ENCODE measurements at regions not wholly inside any gene's neighbourhood (a gene's known extent, or its start where the extent isn't known, plus 50 kb on each side); places are given as distances from the start of the nearest gene placed in this dataset.

GRCh38 chr2:164275659-164276058 lies 345.6 kb downstream of the GRB14 start:
- Histone ChIP-seq H4K20me1 (ENCODE audit: insufficient read depth) (no peaks in the 10 kb centered on the region), H3K4me1 (ENCODE audit: control insufficient read depth in 1 of 2, insufficient read depth in 2 of 2, low read length in 2 of 2) (no peaks in the 10 kb centered on the region), H3K79me2 (ENCODE audit: insufficient read depth, low read length) (no peaks in the 10 kb centered on the region), H3K9ac (ENCODE audit: low read length) (no peak overlapping the region), H3K9me3 (ENCODE audit: control insufficient read depth in 1 of 2, insufficient read depth in 1 of 2, low read depth in 1 of 2, low read length in 2 of 2) (no peaks in the 10 kb centered on the region), H3K36me3 (ENCODE audit: control insufficient read depth in 1 of 2, insufficient read depth in 2 of 2, low read length in 2 of 2) (no peaks in the 10 kb centered on the region), H3K4me3 (replicated peaks in 1 of 2; ENCODE audit: low read depth in 1 of 2, low read length in 2 of 2) (no peak overlapping the region), H3K4me2 (ENCODE audit: low read length) (no peak overlapping the region), H3K9me2 (ENCODE audit: insufficient read depth) (no peaks in the 10 kb centered on the region), H3K27me3 (ENCODE audit: insufficient read depth, low read length) (no peaks in the 10 kb centered on the region), H2AFZ (ENCODE audit: low read depth, low read length, poor library complexity, severe bottlenecking) (no peak overlapping the region), H3K27ac (ENCODE audit: low read depth, low read length) (no peak overlapping the region)
- ChIA-PET RAD21 (ENCODE audit: low non-redundant PET in 1 of 2, low total read pairs in 2 of 2, uncharacterized antibody in 2 of 2, unreplicated experiment in 2 of 2) (no interaction called here), CTCF (no interaction called here), POLR2A (no interaction called here)
- TF ChIP-seq TCF7L2 (IDR thresholded peaks at IDR 0.05; ENCODE audit: borderline replicate concordance, extremely low read depth, insufficient read depth, insufficient read length) (no peak), EZH2phosphoT487 (IDR thresholded peaks at IDR 0.05; ENCODE audit: borderline replicate concordance) (no peak), SIN3A (IDR thresholded peaks at IDR 0.05; ENCODE audit: low read depth) (no peak), CBX3 (IDR thresholded peaks at IDR 0.05; ENCODE audit: low read depth) (no peak), SP1 (IDR thresholded peaks at IDR 0.05; ENCODE audit: low read depth) (no peak)
- no peak for ATAC-seq
- intact Hi-C loops (cut with micrococcal nuclease), result no loop called here
- no TSS peak for BruUV-seq (replicated peaks)
- DNase-seq (ENCODE audit: low read depth, low spot score), result no peak

- no peaks in the 10 kb centered on the region for H3K36me3 ChIP-seq (ENCODE audit: control insufficient read depth in 1 of 2, insufficient read depth in 2 of 2, low read length in 2 of 2)
- DNase-seq (ENCODE audit: low read depth, low spot score) (no peak), ATAC-seq (no peak)
- no peaks in the 10 kb centered on the region for H3K79me2 ChIP-seq (ENCODE audit: insufficient read depth, low read length)
- ChIA-PET RAD21 (ENCODE audit: low non-redundant PET in 1 of 2, low total read pairs in 2 of 2, uncharacterized antibody in 2 of 2, unreplicated experiment in 2 of 2) (no interaction called here), CTCF (no interaction called here), POLR2A (no interaction called here)
- no peaks in the 10 kb centered on the region for H3K9me3 ChIP-seq (ENCODE audit: control insufficient read depth in 1 of 2, insufficient read depth in 1 of 2, low read depth in 1 of 2, low read length in 2 of 2)
- no TSS peak for BruUV-seq (replicated peaks)
- H3K4me2 ChIP-seq (ENCODE audit: low read length), result no peak overlapping the region
- intact Hi-C loops (cut with micrococcal nuclease), result no loop called here
- no peak overlapping the region for H2AFZ ChIP-seq (ENCODE audit: low read depth, low read length, poor library complexity, severe bottlenecking)
- TF ChIP-seq ZBTB33 (IDR thresholded peaks at IDR 0.05; ENCODE audit: extremely low read depth, insufficient replicate concordance, low read length), result no peak
- TF ChIP-seq EZH2phosphoT487 (IDR thresholded peaks at IDR 0.05; ENCODE audit: borderline replicate concordance), result no peak
- TF ChIP-seq, protein P1, sequence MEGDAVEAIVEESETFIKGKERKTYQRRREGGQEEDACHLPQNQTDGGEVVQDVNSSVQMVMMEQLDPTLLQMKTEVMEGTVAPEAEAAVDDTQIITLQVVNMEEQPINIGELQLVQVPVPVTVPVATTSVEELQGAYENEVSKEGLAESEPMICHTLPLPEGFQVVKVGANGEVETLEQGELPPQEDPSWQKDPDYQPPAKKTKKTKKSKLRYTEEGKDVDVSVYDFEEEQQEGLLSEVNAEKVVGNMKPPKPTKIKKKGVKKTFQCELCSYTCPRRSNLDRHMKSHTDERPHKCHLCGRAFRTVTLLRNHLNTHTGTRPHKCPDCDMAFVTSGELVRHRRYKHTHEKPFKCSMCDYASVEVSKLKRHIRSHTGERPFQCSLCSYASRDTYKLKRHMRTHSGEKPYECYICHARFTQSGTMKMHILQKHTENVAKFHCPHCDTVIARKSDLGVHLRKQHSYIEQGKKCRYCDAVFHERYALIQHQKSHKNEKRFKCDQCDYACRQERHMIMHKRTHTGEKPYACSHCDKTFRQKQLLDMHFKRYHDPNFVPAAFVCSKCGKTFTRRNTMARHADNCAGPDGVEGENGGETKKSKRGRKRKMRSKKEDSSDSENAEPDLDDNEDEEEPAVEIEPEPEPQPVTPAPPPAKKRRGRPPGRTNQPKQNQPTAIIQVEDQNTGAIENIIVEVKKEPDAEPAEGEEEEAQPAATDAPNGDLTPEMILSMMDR (IDR thresholded peaks at IDR 0.05 in 2 of 3, conservative IDR thresholded peaks at IDR 0.05 in 1 of 3; ENCODE audit: borderline replicate concordance in 1 of 3, insufficient read depth in 1 of 3, low read depth in 2 of 3, low read length in 2 of 3), result no peak
- no peaks in the 10 kb centered on the region for H4K20me1 ChIP-seq (ENCODE audit: insufficient read depth)
- H3K27ac ChIP-seq (ENCODE audit: low read depth, low read length), result no peak overlapping the region
- no peak overlapping the region for H3K4me3 ChIP-seq (replicated peaks in 1 of 2; ENCODE audit: low read depth in 1 of 2, low read length in 2 of 2)
- H3K9ac ChIP-seq (ENCODE audit: low read length), result no peak overlapping the region
- no peaks in the 10 kb centered on the region for H3K4me1 ChIP-seq (ENCODE audit: control insufficient read depth in 1 of 2, insufficient read depth in 2 of 2, low read length in 2 of 2)
- H3K27me3 ChIP-seq (ENCODE audit: insufficient read depth, low read length), result peaks cover 10% of the 10 kb centered on the region
- no peaks in the 10 kb centered on the region for H3K9me2 ChIP-seq (ENCODE audit: insufficient read depth)
Observed at GRCh38 chr2:164260506-164260905, 360.8 kb downstream of the GRB14 start.
